WTC11 (cell line): ENCODE measurements at regions not wholly inside any gene's neighbourhood (a gene's known extent, or its start where the extent isn't known, plus 50 kb on each side); places are given as distances from the start of the nearest gene placed in this dataset.

ENCODE experiments used
- ATAC-seq: fragments of 200-7000 bp; cut with Tn5 transposase; 2 replicates; pipeline ENCODE4 v1.10.0; 2021; ENCODE audit warnings: mild to moderate bottlenecking, moderate library complexity
- CTCF ChIA-PET: fragments of 300-600 bp; sonication (Branson Sonifier 250); formaldehyde crosslinking; loops from one replicate; lab custom pipeline; 2021; ENCODE audit warnings: antibody characterized with exemption; lab: Charles Lee
- POLR2A ChIA-PET: fragments of 350-600 bp; sonication (Branson Sonifier 250); formaldehyde crosslinking; loops from one replicate; lab custom pipeline; 2021; ENCODE audit warnings: antibody characterized with exemption; lab: Charles Lee
- DNase-seq: peaks from one replicate; pipeline ENCODE4 v3.0.0; 2021; ENCODE audit warnings: low spot score
- H3K27ac Mint-ChIP-seq: 2 replicates; pipeline ENCODE4 v1.8.0; 2021; ENCODE audit warnings: mixed read lengths
- H3K27me3 Mint-ChIP-seq: 2 replicates; pipeline ENCODE4 v1.8.0; 2021; ENCODE audit warnings: low read depth, mild to moderate bottlenecking, moderate library complexity, mixed read lengths
- H3K36me3 Mint-ChIP-seq: 2 replicates; pipeline ENCODE4 v1.8.0; 2021; ENCODE audit warnings: mixed read lengths
- H3K4me1 Mint-ChIP-seq: 2 replicates; pipeline ENCODE4 v1.8.0; 2022; ENCODE audit warnings: mixed read lengths
- H3K4me3 Mint-ChIP-seq: 2 replicates; pipeline ENCODE4 v1.8.0; 2021; ENCODE audit warnings: mild to moderate bottlenecking, moderate library complexity, mixed read lengths
- H3K9me3 Mint-ChIP-seq: 2 replicates; pipeline ENCODE4 v1.8.0; 2021; ENCODE audit warnings: mixed read lengths
- AR ChIP-seq: fragments of 250-450 bp; sonication (Bioruptor Pico); IDR thresholded peaks from 2 replicates; pipeline ENCODE4 v1.9.0; 2021; ENCODE audit warnings: mild to moderate bottlenecking
- ATF1 ChIP-seq: sonication (generic); formaldehyde crosslinking; IDR thresholded peaks from 2 replicates; pipeline ENCODE4 v1.8.1; 2023; ENCODE audit warnings: mild to moderate bottlenecking, moderate library complexity, missing genetic modification reagents
- E2F1 ChIP-seq: sonication (generic); formaldehyde crosslinking; IDR thresholded peaks from 2 replicates; pipeline ENCODE4 v1.8.0; 2022; ENCODE audit warnings: mild to moderate bottlenecking, missing genetic modification reagents
- ERG ChIP-seq: fragments of 250-450 bp; sonication (Bioruptor Pico); IDR thresholded peaks from 2 replicates; pipeline ENCODE4 v1.8.0; 2021; ENCODE audit warnings: mild to moderate bottlenecking
- ETV6 ChIP-seq: sonication (generic); formaldehyde crosslinking; IDR thresholded peaks from 2 replicates; pipeline ENCODE4 v1.8.1; 2022; ENCODE audit warnings: mild to moderate bottlenecking, missing genetic modification reagents
- FOXJ3 ChIP-seq: sonication (generic); formaldehyde crosslinking; IDR thresholded peaks from 2 replicates; pipeline ENCODE4 v1.9.0; 2021; ENCODE audit warnings: missing genetic modification reagents, mild to moderate bottlenecking, borderline replicate concordance
- FOXP1 ChIP-seq: sonication (generic); formaldehyde crosslinking; IDR thresholded peaks from 2 replicates; pipeline ENCODE4 v1.8.0; 2022; ENCODE audit warnings: missing genetic modification reagents, mild to moderate bottlenecking, moderate library complexity, borderline replicate concordance
- GTF2I ChIP-seq: fragments of 250-450 bp; sonication (Bioruptor Pico); conservative IDR thresholded peaks from 2 replicates; pipeline ENCODE4 v1.4.0; 2021; ENCODE audit warnings: mild to moderate bottlenecking
- HMGXB4 ChIP-seq: sonication (generic); formaldehyde crosslinking; IDR thresholded peaks from 2 replicates; pipeline ENCODE4 v1.8.1; 2023; ENCODE audit warnings: mild to moderate bottlenecking, moderate library complexity, missing genetic modification reagents
- KAT7 ChIP-seq: sonication (generic); formaldehyde crosslinking; IDR thresholded peaks from 2 replicates; pipeline ENCODE4 v1.8.1; 2023; ENCODE audit warnings: missing genetic modification reagents, mild to moderate bottlenecking, borderline replicate concordance
- MLX ChIP-seq: sonication (generic); formaldehyde crosslinking; IDR thresholded peaks from 2 replicates; pipeline ENCODE4 v1.8.1; 2023; ENCODE audit warnings: mild to moderate bottlenecking, missing genetic modification reagents, moderate library complexity
- RELA ChIP-seq: sonication (generic); formaldehyde crosslinking; IDR thresholded peaks from 2 replicates; pipeline ENCODE4 v1.8.1; 2022; ENCODE audit warnings: missing genetic modification reagents, mild to moderate bottlenecking, borderline replicate concordance
- TEAD1 ChIP-seq: sonication (generic); formaldehyde crosslinking; IDR thresholded peaks from 2 replicates; pipeline ENCODE4 v1.8.0; 2022; ENCODE audit warnings: mild to moderate bottlenecking, missing genetic modification reagents
- USF1 ChIP-seq: sonication (generic); formaldehyde crosslinking; IDR thresholded peaks from 2 replicates; pipeline ENCODE4 v1.8.0; 2022; ENCODE audit warnings: mild to moderate bottlenecking, missing genetic modification reagents
- ZMAT4 ChIP-seq: fragments of 250-450 bp; sonication (Bioruptor Pico); IDR thresholded peaks from 2 replicates; pipeline ENCODE4 v1.9.0; 2021; ENCODE audit warnings: mild to moderate bottlenecking
- ZNF263 ChIP-seq: sonication (generic); formaldehyde crosslinking; IDR thresholded peaks from 2 replicates; pipeline ENCODE4 v1.8.1; 2022; ENCODE audit warnings: low read depth, mild to moderate bottlenecking, moderate library complexity, missing genetic modification reagents
- ZNF317 ChIP-seq: sonication (generic); formaldehyde crosslinking; IDR thresholded peaks from 2 replicates; pipeline ENCODE4 v1.8.1; 2023; ENCODE audit warnings: low read depth, mild to moderate bottlenecking, moderate library complexity, missing genetic modification reagents, borderline replicate concordance
- ZNF416 ChIP-seq: fragments of 250-450 bp; sonication (Bioruptor Pico); IDR thresholded peaks from 2 replicates; pipeline ENCODE4 v1.9.0; 2021; ENCODE audit warnings: mild to moderate bottlenecking, inconsistent platforms
- ZNF425 ChIP-seq: fragments of 250-450 bp; sonication (Bioruptor Pico); conservative IDR thresholded peaks from 2 replicates; pipeline ENCODE4 v1.9.0; 2021; ENCODE audit warnings: mild to moderate bottlenecking

GRCh38 chr10:128734734-128735133 lies 608.5 kb upstream of the MKI67 start (continued):
- TF ChIP-seq ZNF425 (no peak), TEAD1 (CRISPR knock-in tag) (no peak), MLX (no peak), FOXJ3 (CRISPR knock-in tag) (no peak), ZMAT4 (CRISPR knock-in tag) (no peak), ZNF317 (CRISPR knock-in tag) (no peak), ZNF263 (CRISPR knock-in tag) (no peak)
- TF ChIP-seq, all 79 proteins: peak for 0

- POLR2A ChIA-PET: no interaction called here
- no peak for DNase-seq
- peaks cover 24% of the 10 kb centered on the region for H3K4me1 Mint-ChIP-seq
- CTCF ChIA-PET: no interaction called here
- no peak overlapping the region for H3K4me3 Mint-ChIP-seq
- no peaks in the 10 kb centered on the region for H3K36me3 Mint-ChIP-seq
- H3K27ac Mint-ChIP-seq: no peak overlapping the region
- no peak for ATAC-seq
- no peaks in the 10 kb centered on the region for H3K9me3 Mint-ChIP-seq
- no peaks in the 10 kb centered on the region for H3K27me3 Mint-ChIP-seq
- TF ChIP-seq ETV6 (CRISPR knock-in tag) (no peak), GTF2I (CRISPR knock-in tag) (no peak), USF1 (CRISPR knock-in tag) (no peak), RELA (CRISPR knock-in tag) (no peak), ZNF416 (CRISPR knock-in tag) (no peak)
Measured at GRCh38 chr10:128735996-128736395, 609.8 kb upstream of the MKI67 start.

GRCh38 chr10:128738386-128738915 lies 612.2 kb upstream of the MKI67 start:
- POLR2A ChIA-PET: no interaction called here
- TF ChIP-seq AR (no peak), ATF1 (CRISPR knock-in tag) (no peak), MLX (no peak), HMGXB4 (CRISPR knock-in tag) (no peak), KAT7 (no peak), ERG (no peak), FOXP1 (CRISPR knock-in tag) (no peak), E2F1 (no peak)

More at GRCh38 chr10:128738386-128738915, 612.2 kb upstream of the MKI67 start:
- H3K4me1 Mint-ChIP-seq: peaks cover 42% of the 10 kb centered on the region
- no peaks in the 10 kb centered on the region for H3K36me3 Mint-ChIP-seq
- no peaks in the 10 kb centered on the region for H3K9me3 Mint-ChIP-seq
- no peak overlapping the region for H3K27ac Mint-ChIP-seq
- ATAC-seq (no peak), DNase-seq (no peak)
- no peak overlapping the region for H3K4me3 Mint-ChIP-seq
- CTCF ChIA-PET: interaction anchor here (1.3 to 1.8 kb wide), 2 partner anchors 167 to 244 kb away, joined by 5 to 9 read pairs; no protein-coding TSS in a partner anchor
- no peaks in the 10 kb centered on the region for H3K27me3 Mint-ChIP-seq
